ENCODE measurements at regions not wholly inside any gene's neighbourhood (a gene's known extent, or its start where the extent isn't known, plus 50 kb on each side); places are given as distances from the start of the nearest gene placed in this dataset.
A peak's percentile ranks its signal among the peaks of the same experiment; 100 is the strongest.
"Not testable (repeated sequence)": the region's sequence is repeated elsewhere in the genome, so short reads cannot be mapped to it uniquely, and the experiment has no call there.

DNA sequence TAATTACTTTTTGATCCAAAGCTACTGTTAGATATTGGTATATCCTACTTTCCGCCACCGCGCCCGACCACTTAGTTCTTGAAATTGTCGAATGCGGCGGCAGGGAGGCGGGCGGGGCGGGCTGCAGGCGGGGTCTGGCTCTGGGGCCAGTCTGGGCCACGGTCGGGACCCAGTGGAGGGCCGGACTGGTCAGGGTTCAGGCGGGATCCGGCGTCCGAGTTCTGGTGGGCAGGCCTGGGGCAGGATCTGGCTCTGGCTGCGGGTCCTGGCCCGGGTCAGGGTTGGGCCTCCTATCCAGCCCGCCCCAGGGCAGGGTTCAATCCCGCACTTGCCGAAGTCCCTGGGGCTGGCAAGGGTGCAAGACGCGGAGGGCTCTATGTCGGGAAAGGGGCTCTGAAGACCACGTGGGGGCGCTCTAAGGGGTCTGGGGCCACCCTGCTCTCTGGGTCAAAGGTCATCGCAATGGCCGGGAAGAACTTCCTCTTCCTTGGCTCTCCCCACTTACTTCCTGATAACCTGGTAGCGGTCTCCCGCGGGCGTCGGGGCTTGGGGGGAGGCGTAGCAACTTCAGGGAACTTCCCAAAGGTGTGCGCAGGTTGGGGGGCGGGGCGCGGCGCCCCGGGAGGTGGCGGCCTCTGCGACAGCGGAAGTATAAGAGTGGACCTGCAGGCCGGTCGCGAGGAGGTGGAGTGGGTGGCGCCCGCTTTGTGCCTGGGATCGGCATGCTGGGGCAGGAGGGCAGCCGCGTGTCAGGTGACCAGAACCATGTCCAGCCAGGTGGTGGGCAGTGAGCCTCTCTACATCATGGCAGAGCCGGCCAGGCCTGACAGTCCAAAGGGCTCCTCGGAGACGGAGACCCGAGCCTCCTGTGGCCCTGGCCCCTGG, 83.4 kb downstream of the MRPL57 start:
- intact Hi-C loops (cut with micrococcal nuclease; ENCODE audit: unreplicated experiment): no loop called here
- no peak for DNase-seq (ENCODE audit: low spot score)
- no peaks in the 10 kb centered on the region for H3K4me1 ChIP-seq (ENCODE audit: insufficient read depth, low read length)
- in situ Hi-C loops (cut with HindIII; ENCODE audit: extremely low pct_ligation_motif_present, low pct_unique_long_range_greater_than_20kb): no loop called here
- no peak for ATAC-seq
- POLR2A ChIA-PET: no interaction called here
- no peaks in the 10 kb centered on the region for H3K36me3 ChIP-seq (replicated peaks in 1 of 2; ENCODE audit: control insufficient read depth in 1 of 2, insufficient read depth in 2 of 2, low read length in 2 of 2)
- FAIRE-seq: no peak
- H3K4me3 ChIP-seq (replicated peaks in 1 of 3; ENCODE audit: insufficient read depth in 1 of 3, low read depth in 2 of 3, low read length in 3 of 3): no peak overlapping the region
- no peaks in the 10 kb centered on the region for H3K9me3 ChIP-seq (ENCODE audit: low read length)
- H3K9ac ChIP-seq (ENCODE audit: insufficient read depth, low read depth, low read length): no peak overlapping the region
- no TSS peak for BruUV-seq (replicated peaks)
- CTCF ChIA-PET (ENCODE audit: low intra/inter-chr PET ratio, low total read pairs): no interaction called here
- H2AFZ ChIP-seq (ENCODE audit: low read length): no peak overlapping the region
- no peak overlapping the region for H3K27ac ChIP-seq (ENCODE audit: extremely low read length, insufficient read depth, low read length)
- no peaks in the 10 kb centered on the region for H3K27me3 ChIP-seq (ENCODE audit: control insufficient read depth in 1 of 2, insufficient read depth in 2 of 2, low read length in 2 of 2)
- TF ChIP-seq, protein P1, sequence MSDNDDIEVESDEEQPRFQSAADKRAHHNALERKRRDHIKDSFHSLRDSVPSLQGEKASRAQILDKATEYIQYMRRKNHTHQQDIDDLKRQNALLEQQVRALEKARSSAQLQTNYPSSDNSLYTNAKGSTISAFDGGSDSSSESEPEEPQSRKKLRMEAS (IDR thresholded peaks at IDR 0.05): no peak
- TF ChIP-seq, protein P2, sequence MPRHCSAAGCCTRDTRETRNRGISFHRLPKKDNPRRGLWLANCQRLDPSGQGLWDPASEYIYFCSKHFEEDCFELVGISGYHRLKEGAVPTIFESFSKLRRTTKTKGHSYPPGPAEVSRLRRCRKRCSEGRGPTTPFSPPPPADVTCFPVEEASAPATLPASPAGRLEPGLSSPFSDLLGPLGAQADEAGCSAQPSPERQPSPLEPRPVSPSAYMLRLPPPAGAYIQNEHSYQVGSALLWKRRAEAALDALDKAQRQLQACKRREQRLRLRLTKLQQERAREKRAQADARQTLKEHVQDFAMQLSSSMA (CRISPR knock-in tag; IDR thresholded peaks at IDR 0.05): no peak
- TF ChIP-seq GATAD2A (CRISPR knock-in tag; IDR thresholded peaks at IDR 0.05): no peak
- no peak for TF ChIP-seq SIX4 (CRISPR knock-in tag; IDR thresholded peaks at IDR 0.05)
- TF ChIP-seq ARNT (IDR thresholded peaks at IDR 0.05): no peak
- TF ChIP-seq, protein P3, sequence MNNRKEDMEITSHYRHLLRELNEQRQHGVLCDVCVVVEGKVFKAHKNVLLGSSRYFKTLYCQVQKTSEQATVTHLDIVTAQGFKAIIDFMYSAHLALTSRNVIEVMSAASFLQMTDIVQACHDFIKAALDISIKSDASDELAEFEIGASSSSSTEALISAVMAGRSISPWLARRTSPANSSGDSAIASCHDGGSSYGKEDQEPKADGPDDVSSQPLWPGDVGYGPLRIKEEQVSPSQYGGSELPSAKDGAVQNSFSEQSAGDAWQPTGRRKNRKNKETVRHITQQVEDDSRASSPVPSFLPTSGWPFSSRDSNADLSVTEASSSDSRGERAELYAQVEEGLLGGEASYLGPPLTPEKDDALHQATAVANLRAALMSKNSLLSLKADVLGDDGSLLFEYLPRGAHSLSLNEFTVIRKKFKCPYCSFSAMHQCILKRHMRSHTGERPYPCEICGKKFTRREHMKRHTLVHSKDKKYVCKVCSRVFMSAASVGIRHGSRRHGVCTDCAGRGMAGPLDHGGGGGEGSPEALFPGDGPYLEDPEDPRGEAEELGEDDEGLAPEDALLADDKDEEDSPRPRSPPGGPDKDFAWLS (CRISPR knock-in tag; IDR thresholded peaks at IDR 0.05; ENCODE audit: borderline replicate concordance): no peak
- TF ChIP-seq DMAP1 (CRISPR knock-in tag; IDR thresholded peaks at IDR 0.05): no peak
- WGBS (ENCODE audit: low lambda C conversion rate): 82% methylated on average over 45 of the region's 57 CpGs
- no peaks in the 10 kb centered on the region for H4K20me1 ChIP-seq (ENCODE audit: insufficient read depth, low read length)
- no peaks in the 10 kb centered on the region for H3K79me2 ChIP-seq (ENCODE audit: insufficient read depth, low read length)
- H3K4me2 ChIP-seq (ENCODE audit: low read depth, low read length): no peak overlapping the region

DNA sequence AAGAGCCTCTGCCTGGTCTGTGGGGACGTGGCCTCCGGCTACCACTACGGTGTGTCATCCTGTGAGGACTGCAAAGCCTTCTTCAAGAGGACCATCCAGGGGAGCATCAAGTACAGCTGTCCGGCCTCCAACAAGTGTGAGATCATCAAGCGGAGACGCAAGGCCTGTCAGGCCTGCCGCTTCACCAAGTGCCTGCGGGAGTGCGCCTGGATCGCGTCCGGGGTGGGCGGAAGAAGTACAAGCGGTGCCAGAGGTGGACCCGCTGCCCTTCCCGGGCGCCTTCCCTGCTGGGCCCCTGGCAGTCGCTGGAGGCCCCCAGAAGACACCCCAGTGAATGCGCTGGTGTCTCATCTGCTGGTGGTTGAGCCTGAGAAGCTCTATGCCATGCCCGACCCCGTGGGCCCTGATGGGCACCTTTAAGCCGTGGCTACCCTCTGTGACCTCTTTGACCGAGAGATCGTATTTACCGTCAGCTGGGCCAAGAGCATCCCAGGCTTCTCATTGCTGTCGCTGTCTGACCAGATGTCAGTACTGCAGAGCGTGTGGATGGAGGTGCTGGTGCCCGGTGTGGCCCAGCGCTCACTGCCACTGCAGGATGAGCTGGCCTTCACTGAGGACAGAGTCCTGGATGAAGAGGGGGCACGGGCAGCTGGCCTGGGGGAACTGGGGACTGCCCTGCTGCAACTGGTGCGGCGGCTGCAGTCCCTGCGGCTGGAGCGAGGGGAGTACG, 84.3 kb downstream of the MRPL57 start:
- BruUV-seq (replicated peaks); intact Hi-C loops (cut with micrococcal nuclease; ENCODE audit: unreplicated experiment); H3K36me3 ChIP-seq (replicated peaks in 1 of 2; ENCODE audit: control insufficient read depth in 1 of 2, insufficient read depth in 2 of 2, low read length in 2 of 2); in situ Hi-C loops (cut with HindIII; ENCODE audit: extremely low pct_ligation_motif_present, low pct_unique_long_range_greater_than_20kb); H4K20me1 ChIP-seq (ENCODE audit: insufficient read depth, low read length); H3K9ac ChIP-seq (ENCODE audit: insufficient read depth, low read depth, low read length); DNase-seq (ENCODE audit: low spot score); H3K27me3 ChIP-seq (ENCODE audit: control insufficient read depth in 1 of 2, insufficient read depth in 2 of 2, low read length in 2 of 2); H3K79me2 ChIP-seq (ENCODE audit: insufficient read depth, low read length); H3K4me2 ChIP-seq (ENCODE audit: low read depth, low read length); H2AFZ ChIP-seq (ENCODE audit: low read length); CTCF ChIA-PET (ENCODE audit: low intra/inter-chr PET ratio, low total read pairs); H3K4me1 ChIP-seq (ENCODE audit: insufficient read depth, low read length); H3K9me3 ChIP-seq (ENCODE audit: low read length); H3K4me3 ChIP-seq (replicated peaks in 1 of 3; ENCODE audit: insufficient read depth in 1 of 3, low read depth in 2 of 3, low read length in 3 of 3); POLR2A ChIA-PET; H3K27ac ChIP-seq (ENCODE audit: extremely low read length, insufficient read depth, low read length); FAIRE-seq: not testable (repeated sequence)
- peak; percentile 29; the same call in 2 of the 3 replicates for ATAC-seq
- WGBS (ENCODE audit: low lambda C conversion rate): 69% methylated on average over 16 of the region's 35 CpGs

DNA sequence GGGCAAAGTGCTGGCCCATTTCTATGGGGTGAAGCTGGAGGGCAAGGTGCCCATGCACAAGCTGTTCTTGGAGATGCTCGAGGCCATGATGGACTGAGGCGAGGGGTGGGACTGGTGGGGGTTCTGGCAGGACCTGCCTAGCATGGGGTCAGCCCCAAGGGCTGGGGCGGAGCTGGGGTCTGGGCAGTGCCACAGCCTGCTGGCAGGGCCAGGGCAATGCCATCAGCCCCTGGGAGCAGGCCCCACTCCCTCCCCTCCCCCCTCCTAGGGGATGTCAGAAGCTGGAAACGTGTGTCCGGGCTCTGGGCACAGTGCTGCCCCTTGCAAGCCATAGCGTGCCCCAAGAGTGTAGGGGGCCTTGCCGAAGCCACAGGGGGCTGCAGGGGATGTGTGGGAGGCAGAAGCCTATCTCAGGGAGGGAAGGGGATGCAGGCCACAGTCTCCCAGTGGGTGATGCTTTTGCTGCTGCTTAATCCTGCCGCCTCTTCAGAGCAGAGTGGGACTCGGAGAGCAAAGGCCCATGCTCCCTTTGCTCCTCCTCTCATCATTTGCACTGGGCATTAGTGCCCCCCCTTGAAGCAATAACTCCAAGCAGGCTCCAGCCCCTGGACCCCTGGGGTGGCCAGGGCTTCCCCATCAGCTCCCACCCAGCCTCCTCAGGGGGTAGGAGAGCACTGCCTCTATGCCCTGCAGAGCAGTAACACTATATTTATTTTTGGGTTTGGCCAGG, 85.2 kb downstream of the MRPL57 start:
- DNase-seq (ENCODE audit: low spot score); intact Hi-C loops (cut with micrococcal nuclease; ENCODE audit: unreplicated experiment); FAIRE-seq; H2AFZ ChIP-seq (ENCODE audit: low read length); H3K79me2 ChIP-seq (ENCODE audit: insufficient read depth, low read length); BruUV-seq (replicated peaks); H3K36me3 ChIP-seq (replicated peaks in 1 of 2; ENCODE audit: control insufficient read depth in 1 of 2, insufficient read depth in 2 of 2, low read length in 2 of 2); H3K9ac ChIP-seq (ENCODE audit: insufficient read depth, low read depth, low read length); H3K4me3 ChIP-seq (replicated peaks in 1 of 3; ENCODE audit: insufficient read depth in 1 of 3, low read depth in 2 of 3, low read length in 3 of 3); H4K20me1 ChIP-seq (ENCODE audit: insufficient read depth, low read length); H3K4me1 ChIP-seq (ENCODE audit: insufficient read depth, low read length); POLR2A ChIA-PET; H3K4me2 ChIP-seq (ENCODE audit: low read depth, low read length); CTCF ChIA-PET (ENCODE audit: low intra/inter-chr PET ratio, low total read pairs); H3K9me3 ChIP-seq (ENCODE audit: low read length); H3K27ac ChIP-seq (ENCODE audit: extremely low read length, insufficient read depth, low read length); in situ Hi-C loops (cut with HindIII; ENCODE audit: extremely low pct_ligation_motif_present, low pct_unique_long_range_greater_than_20kb); H3K27me3 ChIP-seq (ENCODE audit: control insufficient read depth in 1 of 2, insufficient read depth in 2 of 2, low read length in 2 of 2): not testable (repeated sequence)
- 20% methylated on average over 2 of the region's 9 CpGs for WGBS (ENCODE audit: low lambda C conversion rate)
- ATAC-seq: peak; percentile 32
